SU-DHL-6 (cell line): ENCODE measurements at regions not wholly inside any gene's neighbourhood (a gene's known extent, or its start where the extent isn't known, plus 50 kb on each side); places are given as distances from the start of the nearest gene placed in this dataset.

Source experiments
- H2AFZ ChIP-seq: fragments of 200-600 bp; sonication (generic); 2 replicates; pipeline ENCODE4 v1.6.1; 2014; ENCODE audit warnings: low read depth, mild to moderate bottlenecking, moderate library complexity, mixed read lengths, antibody characterized with exemption, low read length; ENCODE audit not compliant: severe bottlenecking
- H3F3A ChIP-seq: fragments of 200-600 bp; shearing (Covaris generic); 2 replicates; pipeline ENCODE4 v1.6.0; 2016; ENCODE audit warnings: antibody characterized with exemption, mild to moderate bottlenecking; ENCODE audit not compliant: insufficient read depth
- H3K27ac ChIP-seq: fragments of 200-600 bp; sonication (generic); 2 replicates; pipeline ENCODE4 v1.5.1; 2016; ENCODE audit warnings: low read depth, mild to moderate bottlenecking, low read length, moderate library complexity, mixed read lengths
- H3K27me3 ChIP-seq: fragments of 200-600 bp; sonication (generic), shearing (Covaris generic); 2 replicates; pipeline ENCODE4 v1.6.0; 2014; ENCODE audit warnings: mild to moderate bottlenecking, low read length
- H3K36me3 ChIP-seq: fragments of 200-600 bp; sonication (generic); 2 replicates; pipeline ENCODE4 v1.6.1; 2014; ENCODE audit warnings: mild to moderate bottlenecking, low read length, mixed read lengths
- H3K4me2 ChIP-seq: fragments of 300-600, 200-600 bp; shearing (Covaris generic), sonication (generic); 2 replicates; pipeline ENCODE4 v1.6.0; 2014; ENCODE audit warnings: low read length, low read depth, mild to moderate bottlenecking; ENCODE audit not compliant: poor library complexity, severe bottlenecking
- H3K4me3 ChIP-seq: fragments of 200-600 bp; sonication (generic); 2 replicates; pipeline ENCODE4 v1.5.1; 2014; ENCODE audit warnings: antibody characterized with exemption, low read length, mild to moderate bottlenecking, mixed read lengths; ENCODE audit not compliant: insufficient read depth, poor library complexity, severe bottlenecking
- H3K79me2 ChIP-seq: fragments of 200-600 bp; sonication (generic); 2 replicates; pipeline ENCODE4 v1.6.1; 2014; ENCODE audit warnings: mild to moderate bottlenecking, low read length, moderate library complexity; ENCODE audit not compliant: insufficient read depth
- H3K9ac ChIP-seq: fragments of 200-600 bp; sonication (generic); 2 replicates; pipeline ENCODE4 v1.7.0; 2014; ENCODE audit warnings: mild to moderate bottlenecking, low read length
- H3K9me2 ChIP-seq: fragments of 200-600 bp; sonication (generic); replicated peaks from 2 replicates; pipeline ENCODE4 v1.6.1; 2014; ENCODE audit warnings: low read length; ENCODE audit not compliant: insufficient read depth
- H3K9me3 ChIP-seq: fragments of 200-600 bp; sonication (generic); 2 replicates; pipeline ENCODE4 v1.6.1; 2014; ENCODE audit warnings: low read length, mixed read lengths; ENCODE audit not compliant: insufficient read depth
- H4K20me1 ChIP-seq: fragments of 200-600 bp; sonication (generic); 2 replicates; pipeline ENCODE4 v1.6.1; 2014; ENCODE audit warnings: low read depth, mild to moderate bottlenecking, antibody characterized with exemption, low read length, moderate library complexity, mixed read lengths
- EZH2phosphoT487 ChIP-seq: fragments of 200-600 bp; sonication (generic), shearing (Covaris generic); conservative IDR thresholded peaks from 2 replicates; pipeline ENCODE4 v1.6.1; 2018; ENCODE audit warnings: mild to moderate bottlenecking, antibody characterized with exemption, low read length, moderate library complexity, mixed read lengths
- TF ChIP-seq, protein P1 (sequence below): fragments of 200-600 bp; sonication (generic); IDR thresholded peaks from one replicate; pipeline ENCODE4 v1.5.1; 2017; ENCODE audit warnings: antibody characterized with exemption, mild to moderate bottlenecking, low read length, moderate library complexity; ENCODE audit not compliant: insufficient read depth, poor library complexity, severe bottlenecking

- no peaks in the 10 kb centered on the region for H3K27me3 ChIP-seq
- H3K36me3 ChIP-seq = no peaks in the 10 kb centered on the region
- no peak overlapping the region for H2AFZ ChIP-seq
- TF ChIP-seq, protein P1, sequence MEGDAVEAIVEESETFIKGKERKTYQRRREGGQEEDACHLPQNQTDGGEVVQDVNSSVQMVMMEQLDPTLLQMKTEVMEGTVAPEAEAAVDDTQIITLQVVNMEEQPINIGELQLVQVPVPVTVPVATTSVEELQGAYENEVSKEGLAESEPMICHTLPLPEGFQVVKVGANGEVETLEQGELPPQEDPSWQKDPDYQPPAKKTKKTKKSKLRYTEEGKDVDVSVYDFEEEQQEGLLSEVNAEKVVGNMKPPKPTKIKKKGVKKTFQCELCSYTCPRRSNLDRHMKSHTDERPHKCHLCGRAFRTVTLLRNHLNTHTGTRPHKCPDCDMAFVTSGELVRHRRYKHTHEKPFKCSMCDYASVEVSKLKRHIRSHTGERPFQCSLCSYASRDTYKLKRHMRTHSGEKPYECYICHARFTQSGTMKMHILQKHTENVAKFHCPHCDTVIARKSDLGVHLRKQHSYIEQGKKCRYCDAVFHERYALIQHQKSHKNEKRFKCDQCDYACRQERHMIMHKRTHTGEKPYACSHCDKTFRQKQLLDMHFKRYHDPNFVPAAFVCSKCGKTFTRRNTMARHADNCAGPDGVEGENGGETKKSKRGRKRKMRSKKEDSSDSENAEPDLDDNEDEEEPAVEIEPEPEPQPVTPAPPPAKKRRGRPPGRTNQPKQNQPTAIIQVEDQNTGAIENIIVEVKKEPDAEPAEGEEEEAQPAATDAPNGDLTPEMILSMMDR = no peak
- TF ChIP-seq EZH2phosphoT487 = no peak
- no peaks in the 10 kb centered on the region for H3K9me2 ChIP-seq
- H3K9me3 ChIP-seq = no peaks in the 10 kb centered on the region
- H4K20me1 ChIP-seq = no peaks in the 10 kb centered on the region
- H3K4me2 ChIP-seq = no peak overlapping the region
- H3F3A ChIP-seq = no peaks in the 10 kb centered on the region
- H3K9ac ChIP-seq = no peak overlapping the region
- H3K4me3 ChIP-seq = no peak overlapping the region
- no peaks in the 10 kb centered on the region for H3K79me2 ChIP-seq
- no peak overlapping the region for H3K27ac ChIP-seq
Measured at GRCh38 chr15:79635149-79635771, 203.1 kb downstream of the MINAR1 start.

- H3K27ac ChIP-seq = no peak overlapping the region
Measured at GRCh38 chr15:79635897-79636561, 203.9 kb downstream of the MINAR1 start.

GRCh38 chr15:79640206-79640605 is 208.1 kb downstream of the MINAR1 start:
- no peaks in the 10 kb centered on the region for H3K9me2 ChIP-seq
- H3K36me3 ChIP-seq = no peaks in the 10 kb centered on the region
- no peak overlapping the region for H2AFZ ChIP-seq
- no peaks in the 10 kb centered on the region for H3K9me3 ChIP-seq
- H3K27me3 ChIP-seq = no peaks in the 10 kb centered on the region
- no peak overlapping the region for H3K4me3 ChIP-seq
- H3K27ac ChIP-seq = no peak overlapping the region
- no peaks in the 10 kb centered on the region for H3K79me2 ChIP-seq
- H3K4me2 ChIP-seq = no peak overlapping the region
- no peaks in the 10 kb centered on the region for H3F3A ChIP-seq
- no peak overlapping the region for H3K9ac ChIP-seq
- H4K20me1 ChIP-seq = no peaks in the 10 kb centered on the region
- TF ChIP-seq, protein P1 = no peak
- TF ChIP-seq EZH2phosphoT487 = no peak

More at GRCh38 chr15:79635897-79636561, 203.9 kb downstream of the MINAR1 start:
- Histone ChIP-seq H3K27me3 (no peaks in the 10 kb centered on the region), H3K36me3 (no peaks in the 10 kb centered on the region), H4K20me1 (no peaks in the 10 kb centered on the region), H3K4me2 (no peak overlapping the region), H3K4me3 (no peak overlapping the region), H3F3A (no peaks in the 10 kb centered on the region), H3K9me2 (no peaks in the 10 kb centered on the region), H3K9me3 (no peaks in the 10 kb centered on the region), H3K9ac (no peak overlapping the region), H2AFZ (no peak overlapping the region), H3K79me2 (no peaks in the 10 kb centered on the region)
- TF ChIP-seq, protein P1 = no peak
- TF ChIP-seq EZH2phosphoT487 = no peak
